ENCODE measurements at regions not wholly inside any gene's neighbourhood (a gene's known extent, or its start where the extent isn't known, plus 50 kb on each side); places are given as distances from the start of the nearest gene placed in this dataset.
"Not testable (repeated sequence)": the region's sequence is repeated elsewhere in the genome, so short reads cannot be mapped to it uniquely, and the experiment has no call there.

GRCh38 chr14:56004323-56004722 lies 113.9 kb upstream of the PELI2 start:
- H3K36me3 ChIP-seq (ENCODE audit: control insufficient read depth in 5 of 5, insufficient read depth in 5 of 5, low read length in 5 of 5), result no peaks in the 10 kb centered on the region
- peak overlapping the region; percentile 53 for H3K27ac ChIP-seq (ENCODE audit: low read depth, low read length)
- H3K27me3 ChIP-seq (ENCODE audit: control insufficient read depth in 5 of 5, insufficient read depth in 4 of 5, low read length in 5 of 5), result peaks cover 0 to 4% (median 0%) of the 10 kb centered on the region in 5 donors
- H3K4me1 ChIP-seq (ENCODE audit: control insufficient read depth in 5 of 5, insufficient read depth in 5 of 5, low read length in 5 of 5), result peaks cover 0 to 18% (median 15%) of the 10 kb centered on the region in 5 donors
- H3K9ac ChIP-seq (ENCODE audit: low read length in 5 of 5), result no peak overlapping the region
- H3K9me3 ChIP-seq (ENCODE audit: control insufficient read depth in 5 of 5, low read length in 5 of 5), result peaks cover 0 to 4% (median 4%) of the 10 kb centered on the region in 5 donors
- H3K4me3 ChIP-seq (ENCODE audit: low read depth in 1 of 5, low read length in 5 of 5), result peak overlapping the region in 1 of 5 donors; percentile 17

DNA sequence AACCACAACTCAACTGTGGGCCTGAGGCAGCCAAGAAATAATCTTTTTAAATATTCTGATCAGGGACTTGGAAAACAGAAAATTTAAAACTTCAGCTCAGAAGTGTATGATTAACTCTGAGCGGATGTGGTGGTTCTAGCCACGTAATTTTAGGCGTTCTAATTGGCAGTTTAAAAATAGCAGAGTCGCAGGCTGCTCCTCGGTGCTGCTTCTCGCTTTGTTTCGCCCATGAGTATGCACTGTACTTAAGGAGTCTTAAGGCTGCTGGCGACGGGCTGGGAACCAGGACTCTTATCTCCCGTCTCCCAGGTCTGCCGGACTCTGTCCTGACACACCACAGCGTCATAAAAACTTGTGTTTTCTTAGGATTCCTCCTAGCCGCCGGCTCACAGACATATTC lies 113.4 kb upstream of the PELI2 start:
- Histone ChIP-seq H3K9me3 (ENCODE audit: control insufficient read depth in 5 of 5, low read length in 5 of 5) (peaks cover 0 to 4% (median 4%) of the 10 kb centered on the region in 5 donors), H3K27ac (ENCODE audit: low read depth, low read length) (peak overlapping the region; percentile 53), H3K36me3 (ENCODE audit: control insufficient read depth in 5 of 5, insufficient read depth in 5 of 5, low read length in 5 of 5) (no peaks in the 10 kb centered on the region), H3K4me3 (ENCODE audit: low read depth in 1 of 5, low read length in 5 of 5) (peak overlapping the region in 4 of 5 donors; percentile 6 to 57 (median 24)), H3K9ac (ENCODE audit: low read length in 5 of 5) (peak overlapping the region in 3 of 5 donors; percentile 22 to 42 (median 36)), H3K4me1 (ENCODE audit: control insufficient read depth in 5 of 5, insufficient read depth in 5 of 5, low read length in 5 of 5) (peaks cover 0 to 18% (median 15%) of the 10 kb centered on the region in 5 donors), H3K27me3 (ENCODE audit: control insufficient read depth in 5 of 5, insufficient read depth in 4 of 5, low read length in 5 of 5) (peaks cover 0 to 4% (median 0%) of the 10 kb centered on the region in 5 donors)

DNA sequence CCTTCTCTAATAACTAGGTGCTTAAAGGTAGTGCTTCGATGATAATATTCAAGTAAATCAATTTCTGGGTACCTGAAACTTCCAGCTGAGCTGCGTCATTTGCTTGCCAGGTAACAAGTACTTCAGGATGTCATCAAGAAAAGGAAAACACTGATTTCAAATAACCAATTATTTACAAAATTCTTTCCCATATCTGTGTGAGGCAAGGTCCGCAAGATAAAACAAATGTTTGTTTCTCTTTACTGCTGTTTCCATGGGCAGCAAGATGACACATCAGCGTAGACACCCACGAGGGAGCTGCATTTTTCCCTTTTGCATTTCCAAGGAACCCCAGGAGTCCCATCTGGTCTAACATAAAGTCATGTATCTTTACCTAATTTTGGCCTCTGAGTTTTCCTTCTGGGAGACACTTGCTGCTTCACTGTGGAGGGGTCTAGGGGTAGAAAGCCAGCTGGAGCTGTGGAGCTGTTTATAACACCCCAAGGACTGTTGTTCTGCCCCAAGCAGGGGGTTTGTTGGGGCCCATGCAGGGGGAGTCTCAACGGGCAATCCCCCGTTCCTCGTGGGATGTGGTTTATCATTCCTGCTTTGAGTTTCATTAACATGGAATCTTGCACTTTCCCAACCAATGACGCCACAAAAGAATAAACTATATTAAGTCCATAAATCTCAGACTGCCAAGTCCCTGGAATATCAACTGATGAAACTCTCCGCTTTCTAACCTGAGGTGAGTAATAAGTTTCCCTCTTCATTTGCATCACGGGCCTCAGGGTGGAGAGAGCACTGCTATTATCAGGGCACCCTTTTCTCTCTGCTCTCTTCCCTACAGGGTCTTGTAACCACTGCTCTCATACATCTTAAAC lies 112.8 kb upstream of the PELI2 start:
- Histone ChIP-seq H3K27me3 (ENCODE audit: control insufficient read depth in 5 of 5, insufficient read depth in 4 of 5, low read length in 5 of 5) (peaks cover 0 to 4% (median 0%) of the 10 kb centered on the region in 5 donors), H3K4me1 (ENCODE audit: control insufficient read depth in 5 of 5, insufficient read depth in 5 of 5, low read length in 5 of 5) (peaks cover 0 to 18% (median 15%) of the 10 kb centered on the region in 5 donors), H3K9ac (ENCODE audit: low read length in 5 of 5) (peak overlapping the region in 3 of 5 donors; percentile 22 to 42 (median 36)), H3K36me3 (ENCODE audit: control insufficient read depth in 5 of 5, insufficient read depth in 5 of 5, low read length in 5 of 5) (no peaks in the 10 kb centered on the region), H3K4me3 (ENCODE audit: low read depth in 1 of 5, low read length in 5 of 5) (peak overlapping the region in 4 of 5 donors; percentile 6 to 57 (median 24)), H3K9me3 (ENCODE audit: control insufficient read depth in 5 of 5, low read length in 5 of 5) (peaks cover 0 to 4% (median 4%) of the 10 kb centered on the region in 5 donors), H3K27ac (ENCODE audit: low read depth, low read length) (peak overlapping the region; percentile 53)

DNA sequence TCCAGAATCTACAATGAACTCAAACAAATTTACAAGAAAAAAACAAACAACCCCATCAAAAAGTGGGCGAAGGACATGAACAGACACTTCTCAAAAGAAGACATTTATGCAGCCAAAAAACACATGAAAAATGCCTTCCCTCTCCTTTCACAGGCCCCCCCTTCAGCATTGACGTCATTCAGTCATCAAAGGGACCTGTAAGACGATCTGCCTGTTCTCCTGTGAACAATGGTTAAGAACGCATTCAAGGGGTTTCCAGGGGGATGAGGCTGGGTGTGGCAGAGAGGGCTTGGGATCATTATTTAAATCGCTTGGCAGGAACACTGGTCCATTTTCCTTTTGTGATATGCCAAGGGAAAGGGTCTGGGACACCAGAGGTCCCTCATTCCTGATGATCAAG lies 110.7 kb upstream of the PELI2 start:
- not testable (repeated sequence) for H3K36me3 ChIP-seq (ENCODE audit: control insufficient read depth in 5 of 5, insufficient read depth in 5 of 5, low read length in 5 of 5); H3K27me3 ChIP-seq (ENCODE audit: control insufficient read depth in 5 of 5, insufficient read depth in 4 of 5, low read length in 5 of 5); H3K9me3 ChIP-seq (ENCODE audit: control insufficient read depth in 5 of 5, low read length in 5 of 5); H3K4me3 ChIP-seq (ENCODE audit: low read depth in 1 of 5, low read length in 5 of 5); H3K27ac ChIP-seq (ENCODE audit: low read depth, low read length); H3K9ac ChIP-seq (ENCODE audit: low read length in 5 of 5)
- peaks cover 0 to 18% (median 15%) of the 10 kb centered on the region in 5 donors for H3K4me1 ChIP-seq (ENCODE audit: control insufficient read depth in 5 of 5, insufficient read depth in 5 of 5, low read length in 5 of 5)

DNA sequence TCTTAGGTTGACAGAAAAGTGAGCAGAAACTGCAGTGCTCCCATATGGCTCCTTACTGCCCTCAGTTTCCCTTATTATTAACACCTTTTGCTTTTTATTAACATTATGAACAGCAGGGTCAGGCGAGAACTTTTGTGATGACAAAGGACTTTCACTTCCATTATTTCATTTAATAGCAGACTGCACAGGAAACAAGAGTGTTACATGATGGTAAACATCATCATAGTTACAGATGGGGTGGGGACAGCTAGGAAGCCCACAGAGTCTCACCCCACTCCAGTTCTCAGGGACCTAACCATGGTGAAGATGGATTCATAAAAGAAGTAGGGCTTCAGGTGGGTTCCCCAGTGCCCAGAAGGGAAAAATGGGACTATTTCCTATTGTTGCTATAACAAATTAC lies 110.1 kb upstream of the PELI2 start:
- peaks cover 0 to 4% (median 4%) of the 10 kb centered on the region in 5 donors for H3K9me3 ChIP-seq (ENCODE audit: control insufficient read depth in 5 of 5, low read length in 5 of 5)

DNA sequence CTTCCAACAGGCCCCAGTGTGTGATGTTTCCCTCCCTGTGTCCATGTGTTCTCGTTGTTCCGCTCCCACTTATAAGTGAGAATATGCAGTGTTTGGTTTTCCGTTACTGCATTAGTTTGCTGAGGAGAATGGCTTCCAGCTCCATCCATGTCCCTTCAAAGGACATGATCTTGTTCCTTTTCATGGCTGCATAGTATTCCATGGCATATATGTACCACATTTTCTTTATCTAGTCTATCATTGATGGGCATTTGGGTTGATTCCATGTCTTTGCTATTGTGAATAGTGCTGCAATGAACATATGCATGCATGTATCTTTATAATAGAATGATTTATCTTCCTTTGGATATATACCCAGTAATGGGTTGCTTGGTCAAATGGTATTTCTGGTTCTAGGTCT lies 109.5 kb upstream of the PELI2 start:
- not testable (repeated sequence) for H3K4me3 ChIP-seq (ENCODE audit: low read depth in 1 of 5, low read length in 5 of 5); H3K27me3 ChIP-seq (ENCODE audit: control insufficient read depth in 5 of 5, insufficient read depth in 4 of 5, low read length in 5 of 5); H3K36me3 ChIP-seq (ENCODE audit: control insufficient read depth in 5 of 5, insufficient read depth in 5 of 5, low read length in 5 of 5); H3K9me3 ChIP-seq (ENCODE audit: control insufficient read depth in 5 of 5, low read length in 5 of 5); H3K27ac ChIP-seq (ENCODE audit: low read depth, low read length); H3K9ac ChIP-seq (ENCODE audit: low read length in 5 of 5)
- peaks cover 0 to 18% (median 15%) of the 10 kb centered on the region in 5 donors for H3K4me1 ChIP-seq (ENCODE audit: control insufficient read depth in 5 of 5, insufficient read depth in 5 of 5, low read length in 5 of 5)

More for the DNA sequence above, 110.1 kb upstream of the PELI2 start:
- Histone ChIP-seq H3K4me3 (ENCODE audit: low read depth in 1 of 5, low read length in 5 of 5) (no peak overlapping the region), H3K27ac (ENCODE audit: low read depth, low read length) (no peak overlapping the region), H3K27me3 (ENCODE audit: control insufficient read depth in 5 of 5, insufficient read depth in 4 of 5, low read length in 5 of 5) (peaks cover 0 to 4% (median 0%) of the 10 kb centered on the region in 5 donors), H3K9ac (ENCODE audit: low read length in 5 of 5) (no peak overlapping the region), H3K36me3 (ENCODE audit: control insufficient read depth in 5 of 5, insufficient read depth in 5 of 5, low read length in 5 of 5) (no peaks in the 10 kb centered on the region), H3K4me1 (ENCODE audit: control insufficient read depth in 5 of 5, insufficient read depth in 5 of 5, low read length in 5 of 5) (peaks cover 0 to 18% (median 15%) of the 10 kb centered on the region in 5 donors)

DNA sequence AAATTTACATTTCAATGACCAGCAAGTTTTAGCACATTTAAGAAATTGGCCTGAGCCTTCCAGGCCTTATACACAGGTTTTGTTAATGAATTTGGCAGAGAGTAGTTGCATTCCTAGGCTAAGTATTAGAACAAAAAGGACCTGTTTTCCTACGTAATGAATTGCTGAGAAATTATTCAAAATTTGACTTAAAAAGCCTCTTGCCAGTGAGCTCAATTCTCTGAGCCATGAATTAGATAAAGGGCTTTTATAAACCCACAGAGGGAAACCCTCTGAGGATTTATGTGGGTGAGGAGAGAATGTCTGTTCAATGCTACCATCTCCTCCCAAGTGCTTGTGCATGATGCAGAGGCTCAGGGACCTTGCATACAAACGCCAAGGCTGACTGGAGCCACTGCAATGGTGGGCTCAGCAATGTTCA lies 94.5 kb upstream of the PELI2 start:
- no peak overlapping the region for H3K27ac ChIP-seq (ENCODE audit: low read depth, low read length)
- H3K4me1 ChIP-seq (ENCODE audit: control insufficient read depth in 5 of 5, insufficient read depth in 5 of 5, low read length in 5 of 5), result peaks cover 0 to 15% (median 0%) of the 10 kb centered on the region in 5 donors
- H3K4me3 ChIP-seq (ENCODE audit: low read depth in 1 of 5, low read length in 5 of 5), result no peak overlapping the region
- no peak overlapping the region for H3K9ac ChIP-seq (ENCODE audit: low read length in 5 of 5)
- H3K27me3 ChIP-seq (ENCODE audit: control insufficient read depth in 5 of 5, insufficient read depth in 4 of 5, low read length in 5 of 5), result no peaks in the 10 kb centered on the region
- no peaks in the 10 kb centered on the region for H3K36me3 ChIP-seq (ENCODE audit: control insufficient read depth in 5 of 5, insufficient read depth in 5 of 5, low read length in 5 of 5)
- H3K9me3 ChIP-seq (ENCODE audit: control insufficient read depth in 5 of 5, low read length in 5 of 5), result no peaks in the 10 kb centered on the region

DNA sequence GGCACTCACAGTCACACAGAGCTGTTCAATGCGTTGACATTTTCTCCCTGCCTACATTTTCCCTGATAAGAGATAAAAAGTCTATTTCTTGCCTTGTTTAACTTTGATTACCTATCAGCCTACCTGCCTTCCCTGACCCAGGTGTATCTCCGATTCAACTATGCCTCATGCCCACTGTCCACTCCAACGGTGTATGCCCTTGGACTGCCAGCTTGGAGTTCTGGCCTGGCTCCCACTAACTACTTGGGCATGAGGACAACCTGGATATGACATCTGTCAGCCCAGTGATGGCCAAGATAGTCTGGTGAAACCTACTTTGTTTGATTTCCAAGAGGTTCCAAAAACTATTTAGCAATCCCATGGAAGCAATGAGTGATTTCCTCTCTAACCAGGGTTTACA lies 93.0 kb upstream of the PELI2 start:
- no peak overlapping the region for H3K9ac ChIP-seq (ENCODE audit: low read length in 5 of 5)
- H3K27me3 ChIP-seq (ENCODE audit: control insufficient read depth in 5 of 5, insufficient read depth in 4 of 5, low read length in 5 of 5), result no peaks in the 10 kb centered on the region
- no peak overlapping the region for H3K4me3 ChIP-seq (ENCODE audit: low read depth in 1 of 5, low read length in 5 of 5)
- no peaks in the 10 kb centered on the region for H3K36me3 ChIP-seq (ENCODE audit: control insufficient read depth in 5 of 5, insufficient read depth in 5 of 5, low read length in 5 of 5)
- no peaks in the 10 kb centered on the region for H3K9me3 ChIP-seq (ENCODE audit: control insufficient read depth in 5 of 5, low read length in 5 of 5)
- H3K4me1 ChIP-seq (ENCODE audit: control insufficient read depth in 5 of 5, insufficient read depth in 5 of 5, low read length in 5 of 5), result peaks cover 0 to 16% (median 0%) of the 10 kb centered on the region in 5 donors
- no peak overlapping the region for H3K27ac ChIP-seq (ENCODE audit: low read depth, low read length)

DNA sequence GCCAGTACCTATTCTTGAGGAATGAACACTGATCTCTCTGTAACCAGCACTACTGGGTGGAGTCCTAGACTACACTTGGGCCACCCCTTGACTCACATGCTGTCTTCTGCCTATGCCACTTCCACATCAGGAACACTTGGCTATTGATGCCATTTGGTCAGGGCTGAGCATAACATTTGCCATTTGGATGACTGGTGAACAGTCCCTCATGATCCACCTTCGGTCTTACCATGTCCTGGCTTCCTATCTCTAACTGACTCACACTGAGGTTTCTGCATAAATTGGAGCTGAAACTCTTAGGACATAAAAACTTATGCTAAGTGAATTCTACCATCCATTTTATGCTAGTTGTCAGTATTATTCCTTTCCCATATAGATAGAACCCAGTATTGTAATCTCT lies 91.7 kb upstream of the PELI2 start:
- no peak overlapping the region for H3K4me3 ChIP-seq (ENCODE audit: low read depth in 1 of 5, low read length in 5 of 5)
- H3K36me3 ChIP-seq (ENCODE audit: control insufficient read depth in 5 of 5, insufficient read depth in 5 of 5, low read length in 5 of 5), result no peaks in the 10 kb centered on the region
- no peaks in the 10 kb centered on the region for H3K27me3 ChIP-seq (ENCODE audit: control insufficient read depth in 5 of 5, insufficient read depth in 4 of 5, low read length in 5 of 5)
- H3K9ac ChIP-seq (ENCODE audit: low read length in 5 of 5), result no peak overlapping the region
- H3K27ac ChIP-seq (ENCODE audit: low read depth, low read length), result no peak overlapping the region
- H3K9me3 ChIP-seq (ENCODE audit: control insufficient read depth in 5 of 5, low read length in 5 of 5), result no peaks in the 10 kb centered on the region
- peaks cover 0 to 16% (median 0%) of the 10 kb centered on the region in 5 donors for H3K4me1 ChIP-seq (ENCODE audit: control insufficient read depth in 5 of 5, insufficient read depth in 5 of 5, low read length in 5 of 5)

GRCh38 chr14:56027421-56027820 lies 90.8 kb upstream of the PELI2 start:
- no peaks in the 10 kb centered on the region for H3K36me3 ChIP-seq (ENCODE audit: control insufficient read depth in 5 of 5, insufficient read depth in 5 of 5, low read length in 5 of 5)
- H3K9ac ChIP-seq (ENCODE audit: low read length in 5 of 5), result no peak overlapping the region
- H3K9me3 ChIP-seq (ENCODE audit: control insufficient read depth in 5 of 5, low read length in 5 of 5), result no peaks in the 10 kb centered on the region
- H3K27me3 ChIP-seq (ENCODE audit: control insufficient read depth in 5 of 5, insufficient read depth in 4 of 5, low read length in 5 of 5), result no peaks in the 10 kb centered on the region
- H3K4me1 ChIP-seq (ENCODE audit: control insufficient read depth in 5 of 5, insufficient read depth in 5 of 5, low read length in 5 of 5), result peaks cover 0 to 16% (median 0%) of the 10 kb centered on the region in 5 donors
- H3K27ac ChIP-seq (ENCODE audit: low read depth, low read length), result no peak overlapping the region
- no peak overlapping the region for H3K4me3 ChIP-seq (ENCODE audit: low read depth in 1 of 5, low read length in 5 of 5)

All from subcutaneous abdominal adipose tissue (tissue), 5 donors.